Breast epithelium (tissue), 3 donors: ENCODE measurements at regions not wholly inside any gene's neighbourhood (a gene's known extent, or its start where the extent isn't known, plus 50 kb on each side); places are given as distances from the start of the nearest gene placed in this dataset.

Source experiments
- POLR2A ChIP-seq: fragments of 450-650 bp; IDR thresholded peaks from one replicate; pipeline ENCODE4 v1.6.1; 2016; ENCODE audit warnings: antibody characterized with exemption, mild to moderate bottlenecking, moderate library complexity
- POLR2AphosphoS5 ChIP-seq, 3 donors: sonication (generic); formaldehyde crosslinking; IDR thresholded peaks; one replicate each; pipeline ENCODE4 v1.6.1; 2017; ENCODE audit warnings: antibody characterized with exemption in 3 of 3
- TF ChIP-seq, protein P1 (sequence below), 3 donors: fragments of 450-650 bp; IDR thresholded peaks; one replicate each; pipeline ENCODE4 v1.5.1; 2016 to 2017; ENCODE audit warnings: antibody characterized with exemption in 3 of 3, mild to moderate bottlenecking in 3 of 3, moderate library complexity in 3 of 3

DNA sequence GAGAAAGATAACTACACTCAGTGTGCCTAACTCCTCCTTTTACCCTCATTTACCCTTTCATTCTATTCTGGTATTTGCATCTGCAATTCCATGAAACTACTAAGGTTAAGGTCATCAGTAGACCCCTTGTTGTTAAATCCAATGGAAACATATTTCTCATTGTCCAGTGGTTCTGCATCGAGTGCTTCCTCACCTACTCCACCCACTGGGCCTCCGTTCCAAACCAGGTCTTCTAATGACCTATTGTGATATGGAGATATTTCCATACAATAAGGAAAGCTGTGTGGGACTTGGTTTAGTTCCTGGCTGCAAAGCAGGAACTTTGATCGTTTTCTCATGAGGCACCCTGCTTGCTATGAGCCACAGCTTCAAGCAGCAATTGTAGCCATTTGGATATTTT is 99.5 kb upstream of the FSCB start:
- TF ChIP-seq, protein P1, sequence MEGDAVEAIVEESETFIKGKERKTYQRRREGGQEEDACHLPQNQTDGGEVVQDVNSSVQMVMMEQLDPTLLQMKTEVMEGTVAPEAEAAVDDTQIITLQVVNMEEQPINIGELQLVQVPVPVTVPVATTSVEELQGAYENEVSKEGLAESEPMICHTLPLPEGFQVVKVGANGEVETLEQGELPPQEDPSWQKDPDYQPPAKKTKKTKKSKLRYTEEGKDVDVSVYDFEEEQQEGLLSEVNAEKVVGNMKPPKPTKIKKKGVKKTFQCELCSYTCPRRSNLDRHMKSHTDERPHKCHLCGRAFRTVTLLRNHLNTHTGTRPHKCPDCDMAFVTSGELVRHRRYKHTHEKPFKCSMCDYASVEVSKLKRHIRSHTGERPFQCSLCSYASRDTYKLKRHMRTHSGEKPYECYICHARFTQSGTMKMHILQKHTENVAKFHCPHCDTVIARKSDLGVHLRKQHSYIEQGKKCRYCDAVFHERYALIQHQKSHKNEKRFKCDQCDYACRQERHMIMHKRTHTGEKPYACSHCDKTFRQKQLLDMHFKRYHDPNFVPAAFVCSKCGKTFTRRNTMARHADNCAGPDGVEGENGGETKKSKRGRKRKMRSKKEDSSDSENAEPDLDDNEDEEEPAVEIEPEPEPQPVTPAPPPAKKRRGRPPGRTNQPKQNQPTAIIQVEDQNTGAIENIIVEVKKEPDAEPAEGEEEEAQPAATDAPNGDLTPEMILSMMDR (IDR thresholded peaks at IDR 0.05): no peak
- TF ChIP-seq POLR2A (no peak), POLR2AphosphoS5 (IDR thresholded peaks at IDR 0.05) (no peak)
